HEK293 (cell line): ENCODE measurements at regions not wholly inside any gene's neighbourhood (a gene's known extent, or its start where the extent isn't known, plus 50 kb on each side); places are given as distances from the start of the nearest gene placed in this dataset.

Experiments
- CTCF ChIA-PET: fragments of 350-600 bp; formaldehyde crosslinking; extraction: SDS; loops from one replicate; lab custom pipeline; 2021; ENCODE audit warnings: antibody characterized with exemption; lab: Yijun Ruan, JAX
- POLR2A ChIA-PET: fragments of 300-600 bp; formaldehyde crosslinking; extraction: SDS; loops from one replicate; lab custom pipeline; 2020; ENCODE audit warnings: antibody characterized with exemption, inconsistent platforms; lab: Yijun Ruan, JAX
- H3K27ac ChIP-seq: fragments of 200-500 bp; sonication (Bioruptor generic); 2 replicates; pipeline ENCODE4 v1.5.1; 2014; ENCODE audit warnings: low read depth, low read length, control low read depth, inconsistent platforms; ENCODE audit errors: extremely low read depth
- H3K36me3 ChIP-seq, 2 experiments: fragments of 200-500 bp in 1 of 2; sonication (Bioruptor generic) in 1 of 2; 1 replicate in 1 of 2; 2 replicates in 1 of 2; pipeline ENCODE4 v1.5.1; 2014 to 2017; ENCODE audit warnings: inconsistent platforms in 2 of 2, low read length in 2 of 2; ENCODE audit not compliant: control insufficient read depth in 2 of 2, insufficient read depth in 1 of 2
- H3K4me1 ChIP-seq: fragments of 200-500 bp; sonication (Bioruptor generic); 2 replicates; pipeline ENCODE4 v1.5.1; 2014; ENCODE audit warnings: mild to moderate bottlenecking, low read length, inconsistent platforms; ENCODE audit not compliant: control insufficient read depth, insufficient read depth
- H3K4me3 ChIP-seq: 2 replicates; pipeline ENCODE4 v1.5.1; 2011; ENCODE audit warnings: low read depth, mild to moderate bottlenecking, control low read depth, low read length, moderate library complexity
- H3K9me3 ChIP-seq: fragments of 200-500 bp; sonication (Bioruptor generic); 2 replicates; pipeline ENCODE4 v1.5.1; 2014; ENCODE audit warnings: low read depth, low read length, inconsistent platforms; ENCODE audit not compliant: control insufficient read depth, insufficient read depth
- BCL6B ChIP-seq: fragments of 450-650 bp; formaldehyde crosslinking; IDR thresholded peaks from 2 replicates; pipeline ENCODE4 v1.5.1; 2017; ENCODE audit warnings: missing biosample characterization, missing genetic modification characterization
- CTCF ChIP-seq: fragments of 450-650 bp; formaldehyde crosslinking; IDR thresholded peaks from 2 replicates; pipeline ENCODE4 v1.5.1; 2016; ENCODE audit warnings: missing biosample characterization, missing genetic modification characterization
- GLIS2 ChIP-seq: fragments of 450-650 bp; formaldehyde crosslinking; IDR thresholded peaks from 2 replicates; pipeline ENCODE4 v1.5.1; 2016; ENCODE audit warnings: missing biosample characterization, missing genetic modification characterization
- ZBTB1 ChIP-seq: fragments of 450-650 bp; formaldehyde crosslinking; IDR thresholded peaks from 2 replicates; pipeline ENCODE4 v1.5.1; 2016; ENCODE audit warnings: missing biosample characterization, missing genetic modification characterization
- ZBTB17 ChIP-seq: fragments of 450-650 bp; formaldehyde crosslinking; IDR thresholded peaks from 2 replicates; pipeline ENCODE4 v1.5.1; 2016; ENCODE audit warnings: missing biosample characterization, missing genetic modification characterization
- ZBTB26 ChIP-seq: fragments of 450-650 bp; formaldehyde crosslinking; optimal IDR thresholded peaks from 2 replicates; pipeline ENCODE3; 2016; ENCODE audit warnings: missing biosample characterization, mild to moderate bottlenecking, missing genetic modification characterization
- ZNF114 ChIP-seq: fragments of 450-650 bp; formaldehyde crosslinking; IDR thresholded peaks from 2 replicates; pipeline ENCODE4 v1.5.0; 2017; ENCODE audit warnings: missing biosample characterization, missing genetic modification characterization
- ZNF146 ChIP-seq: fragments of 450-650 bp; formaldehyde crosslinking; IDR thresholded peaks from 2 replicates; pipeline ENCODE4 v1.5.1; 2016; ENCODE audit warnings: missing biosample characterization, missing genetic modification characterization
- ZNF16 ChIP-seq: fragments of 450-650 bp; formaldehyde crosslinking; IDR thresholded peaks from 2 replicates; pipeline ENCODE4 v1.5.1; 2016; ENCODE audit warnings: low read depth, missing biosample characterization, missing genetic modification characterization
- ZNF214 ChIP-seq: fragments of 450-650 bp; formaldehyde crosslinking; IDR thresholded peaks from 2 replicates; pipeline ENCODE4 v1.5.1; 2017; ENCODE audit warnings: missing biosample characterization, mild to moderate bottlenecking, missing genetic modification characterization, borderline replicate concordance
- ZNF354C ChIP-seq: fragments of 450-650 bp; formaldehyde crosslinking; IDR thresholded peaks from 2 replicates; pipeline ENCODE4 v1.5.1; 2016; ENCODE audit warnings: missing biosample characterization, missing genetic modification characterization, low read depth, borderline replicate concordance
- ZNF473 ChIP-seq: fragments of 450-650 bp; formaldehyde crosslinking; IDR thresholded peaks from 2 replicates; pipeline ENCODE4 v1.5.1; 2017; ENCODE audit warnings: missing biosample characterization, missing genetic modification characterization
- ZNF596 ChIP-seq: fragments of 450-650 bp; IDR thresholded peaks from 2 replicates; pipeline ENCODE4 v1.5.0; 2018; ENCODE audit warnings: missing biosample characterization, mild to moderate bottlenecking, missing genetic modification characterization, moderate library complexity
- ZNF623 ChIP-seq: fragments of 450-650 bp; formaldehyde crosslinking; IDR thresholded peaks from 2 replicates; pipeline ENCODE4 v1.5.1; 2016; ENCODE audit warnings: missing biosample characterization, missing genetic modification characterization
- ZNF654 ChIP-seq: fragments of 450-650 bp; formaldehyde crosslinking; IDR thresholded peaks from 2 replicates; pipeline ENCODE4 v1.5.1; 2016; ENCODE audit warnings: low read depth, missing biosample characterization, missing genetic modification characterization
- ZNF747 ChIP-seq: fragments of 450-650 bp; formaldehyde crosslinking; IDR thresholded peaks from 2 replicates; pipeline ENCODE4 v1.5.1; 2016; ENCODE audit warnings: missing biosample characterization, missing genetic modification characterization
- ZSCAN18 ChIP-seq: fragments of 450-650 bp; formaldehyde crosslinking; IDR thresholded peaks from 2 replicates; pipeline ENCODE4 v1.5.1; 2016; ENCODE audit warnings: missing biosample characterization, missing genetic modification characterization
- ZSCAN5A ChIP-seq: fragments of 450-650 bp; formaldehyde crosslinking; IDR thresholded peaks from 2 replicates; pipeline ENCODE4 v1.5.1; 2016; ENCODE audit warnings: missing biosample characterization, missing genetic modification characterization
- TF ChIP-seq, protein P1 (sequence below): fragments of 450-650 bp; formaldehyde crosslinking; IDR thresholded peaks from 2 replicates; pipeline ENCODE4 v1.5.1; 2016; ENCODE audit warnings: missing biosample characterization, missing genetic modification characterization

DNA sequence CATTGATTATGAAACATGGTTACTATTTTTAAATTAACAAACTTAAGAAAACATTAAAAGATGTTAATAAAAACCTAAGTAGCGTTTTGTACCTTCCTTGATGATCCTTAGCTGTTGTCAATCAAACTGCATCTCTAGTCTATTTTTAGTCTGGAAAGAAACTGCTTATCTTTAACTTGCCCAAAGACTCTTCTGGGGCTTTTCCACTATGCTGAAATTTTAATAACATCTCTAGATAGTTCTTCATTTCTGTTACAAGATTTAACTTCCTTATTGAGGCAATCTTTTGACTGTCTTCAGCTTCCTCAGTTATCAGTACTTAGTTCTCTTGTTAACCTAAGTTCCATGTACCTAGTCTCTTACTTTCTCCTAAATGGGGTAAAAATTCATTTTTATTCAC lies 135.9 kb upstream of the HMCN1 start:
- Histone ChIP-seq H3K4me3 (no peak overlapping the region), H3K27ac (no peak overlapping the region), H3K36me3 (no peaks in the 10 kb centered on the region), H3K4me1 (no peaks in the 10 kb centered on the region), H3K9me3 (no peaks in the 10 kb centered on the region)
- TF ChIP-seq ZBTB1: no peak
- CTCF ChIA-PET: interaction anchor here (1.1 to 1.2 kb wide), 2 partner anchors 62 to 281 kb away, joined by 3 to 4 read pairs; no protein-coding TSS in a partner anchor
- POLR2A ChIA-PET: no interaction called here

DNA sequence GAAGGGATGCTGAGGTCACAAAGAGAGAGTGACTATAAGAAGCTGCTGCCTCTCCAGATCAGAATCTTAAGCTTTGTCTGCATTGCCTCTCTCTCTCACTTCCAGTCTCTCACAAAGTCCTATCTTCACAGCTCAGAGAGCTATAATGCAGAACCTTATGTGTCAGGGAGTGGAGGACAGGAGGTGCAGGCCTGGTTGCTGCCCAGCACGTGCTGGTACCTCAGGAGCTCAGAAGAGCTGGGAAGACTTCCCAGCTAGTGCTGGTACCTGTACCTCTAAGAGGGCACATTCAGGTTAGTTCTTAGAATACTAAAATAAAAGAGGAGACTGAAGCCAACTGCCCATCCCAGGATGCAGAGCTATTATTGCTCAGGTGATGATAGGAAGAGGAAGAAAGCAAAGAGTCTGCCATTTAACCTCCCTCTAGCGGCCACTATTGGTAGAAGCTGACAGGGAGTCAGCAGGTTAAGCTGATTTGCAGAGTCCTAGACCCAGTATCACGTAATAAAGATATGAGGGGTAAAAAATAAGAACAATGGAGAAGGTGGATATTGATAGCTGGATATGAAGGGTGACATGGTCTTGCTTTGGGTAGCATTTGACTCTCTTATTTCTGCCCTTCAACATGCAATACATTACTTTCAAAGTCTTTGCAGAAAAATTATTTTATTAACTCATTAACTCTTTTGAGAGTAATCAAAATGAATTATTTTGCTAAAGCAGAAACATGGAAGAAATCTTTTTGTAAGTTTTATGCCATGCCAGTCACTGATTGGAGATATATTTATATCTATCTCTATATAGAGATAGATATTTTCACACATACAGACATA lies 138.1 kb upstream of the HMCN1 start:
- 0 out of 2 replicates have a peak, but pooled peaks have one; percentile 12 for TF ChIP-seq CTCF
- TF ChIP-seq ZNF16 (tag by site-specific recombination): no peak
- TF ChIP-seq ZNF654 (tag by site-specific recombination): peak; percentile 10; the same call in 1 of the 2 replicates
- Histone ChIP-seq H3K36me3 (no peaks in the 10 kb centered on the region), H3K9me3 (no peaks in the 10 kb centered on the region), H3K4me3 (no peak overlapping the region), H3K27ac (no peak overlapping the region), H3K4me1 (no peaks in the 10 kb centered on the region)
- ChIA-PET POLR2A (interaction anchor here (0.6 to 1.9 kb wide), 2 partner anchors 15 to 279 kb away, joined by 4 to 10 read pairs; partner anchors contain the start of gene IVNS1ABP), CTCF (interaction anchor here (0.5 to 2.2 kb wide), 32 partner anchors 9 to 1283 kb away, joined by 3 to 16 read pairs (median 4); no protein-coding TSS in a partner anchor)

DNA sequence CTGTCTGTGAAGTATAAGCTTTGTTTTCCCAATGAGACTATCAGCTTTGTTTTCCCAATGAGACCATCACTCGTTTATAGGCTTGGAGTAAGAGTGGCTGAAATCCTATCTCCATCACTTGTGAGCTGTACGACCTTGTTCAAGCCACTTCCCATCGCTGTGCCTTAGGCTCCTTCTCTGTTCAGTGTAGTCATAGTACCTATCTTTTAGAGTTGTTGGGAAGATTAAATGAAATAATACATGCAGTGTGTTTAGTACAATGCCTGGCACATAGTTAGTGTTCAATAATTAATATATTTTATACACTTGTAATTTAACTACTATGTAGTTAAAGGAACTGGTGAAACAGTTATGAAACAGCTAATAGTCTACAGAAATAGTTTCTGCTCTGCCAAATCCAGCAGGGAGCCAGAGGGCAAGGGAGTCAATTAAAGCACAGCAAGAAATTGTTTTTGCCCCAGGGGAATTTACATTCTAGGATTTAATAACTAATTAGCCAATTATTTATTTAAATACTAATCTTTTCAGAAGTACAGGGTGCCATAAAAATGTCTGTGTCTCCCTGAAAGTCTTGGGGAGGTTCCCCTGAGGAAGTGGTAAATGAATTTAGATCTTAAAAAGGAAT lies 139.3 kb upstream of the HMCN1 start:
- H3K27ac ChIP-seq: no peak overlapping the region
- no peaks in the 10 kb centered on the region for H3K9me3 ChIP-seq
- no peaks in the 10 kb centered on the region for H3K4me1 ChIP-seq
- ChIA-PET POLR2A (interaction anchor here (1.9 kb wide), 1 partner anchor 278 kb away, joined by 10 read pairs; the partner anchor contains the start of gene IVNS1ABP), CTCF (interaction anchor here (0.6 to 2.2 kb wide), 21 partner anchors 9 to 707 kb away, joined by 3 to 16 read pairs (median 6); no protein-coding TSS in a partner anchor)
- TF ChIP-seq ZNF146 (tag by site-specific recombination) (no peak), ZNF473 (no peak), ZBTB26 (no peak), ZNF114 (tag by site-specific recombination) (no peak), ZNF214 (tag by site-specific recombination) (no peak), ZSCAN5A (tag by site-specific recombination) (no peak), ZNF354C (no peak), ZSCAN18 (tag by site-specific recombination) (no peak), ZNF623 (tag by site-specific recombination) (no peak), GLIS2 (tag by site-specific recombination) (no peak), BCL6B (no peak), ZNF747 (tag by site-specific recombination) (no peak), ZNF596 (tag by site-specific recombination) (no peak), ZBTB17 (tag by site-specific recombination) (no peak)
- TF ChIP-seq, protein P1, sequence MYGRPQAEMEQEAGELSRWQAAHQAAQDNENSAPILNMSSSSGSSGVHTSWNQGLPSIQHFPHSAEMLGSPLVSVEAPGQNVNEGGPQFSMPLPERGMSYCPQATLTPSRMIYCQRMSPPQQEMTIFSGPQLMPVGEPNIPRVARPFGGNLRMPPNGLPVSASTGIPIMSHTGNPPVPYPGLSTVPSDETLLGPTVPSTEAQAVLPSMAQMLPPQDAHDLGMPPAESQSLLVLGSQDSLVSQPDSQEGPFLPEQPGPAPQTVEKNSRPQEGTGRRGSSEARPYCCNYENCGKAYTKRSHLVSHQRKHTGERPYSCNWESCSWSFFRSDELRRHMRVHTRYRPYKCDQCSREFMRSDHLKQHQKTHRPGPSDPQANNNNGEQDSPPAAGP (tag by site-specific recombination): no peak
- H3K4me3 ChIP-seq: no peak overlapping the region
- no peaks in the 10 kb centered on the region for H3K36me3 ChIP-seq
